K562 (cell line): ENCODE measurements at regions not wholly inside any gene's neighbourhood (a gene's known extent, or its start where the extent isn't known, plus 50 kb on each side); places are given as distances from the start of the nearest gene placed in this dataset.
A peak's percentile ranks its signal among the peaks of the same experiment; 100 is the strongest.

Source experiments
- BRF2 ChIP-seq: IDR thresholded peaks from 3 replicates; pipeline ENCODE4 v1.6.1; 2011; ENCODE audit warnings: borderline replicate concordance, mild to moderate bottlenecking; ENCODE audit not compliant: insufficient read length, insufficient read depth
- CBFA2T2 ChIP-seq: fragments of 450-650 bp; conservative IDR thresholded peaks from 2 replicates; pipeline ENCODE4 v1.6.1; 2017; ENCODE audit warnings: mild to moderate bottlenecking
- DLX4 ChIP-seq: fragments of 250-450 bp; sonication (Bioruptor Pico); IDR thresholded peaks from 2 replicates; pipeline ENCODE4 v1.6.1; 2021; ENCODE audit warnings: mild to moderate bottlenecking
- E2F3 ChIP-seq: fragments of 250-450 bp; sonication (Bioruptor Pico); IDR thresholded peaks from 2 replicates; pipeline ENCODE4 v1.4.0; 2020; ENCODE audit warnings: mild to moderate bottlenecking
- HDAC1 ChIP-seq, 2 experiments: fragments of 450-650 bp; IDR thresholded peaks; 2 replicates each; pipeline ENCODE4 v1.6.1; 2016 to 2017; ENCODE audit warnings: inconsistent platforms in 1 of 2, mild to moderate bottlenecking in 1 of 2, moderate library complexity in 1 of 2
- HMGN3 ChIP-seq: IDR thresholded peaks from 2 replicates; pipeline ENCODE4 v1.6.1; 2011; ENCODE audit warnings: borderline replicate concordance, low read depth, mild to moderate bottlenecking, mixed read lengths, low read length; ENCODE audit not compliant: insufficient read length; ENCODE audit errors: extremely low read depth
- KAT8 ChIP-seq: fragments of 450-650 bp; IDR thresholded peaks from 2 replicates; pipeline ENCODE4 v1.6.1; 2016; ENCODE audit warnings: low read depth, mild to moderate bottlenecking
- MAFF ChIP-seq: IDR thresholded peaks from 2 replicates; pipeline ENCODE4 v1.6.1; 2012; ENCODE audit warnings: low read length, improper control_type of control experiment
- MAZ ChIP-seq, 2 experiments: fragments of 450-650 bp in 1 of 2; sonication (generic) in 1 of 2; formaldehyde crosslinking; IDR thresholded peaks in 1 of 2; conservative IDR thresholded peaks in 1 of 2; 2 replicates each; pipeline versions ENCODE4 v1.4.0 to v1.5.0; 2020; ENCODE audit warnings: mild to moderate bottlenecking in 1 of 2, missing genetic modification reagents in 1 of 2
- MYNN ChIP-seq, 2 experiments: sonication (generic); formaldehyde crosslinking in 1 of 2; IDR thresholded peaks; 2 replicates each; pipeline versions ENCODE4 v1.5.0 to v1.6.1; 2016 to 2020; ENCODE audit warnings: antibody characterized with exemption in 1 of 2, missing genetic modification reagents in 1 of 2
- NBN ChIP-seq: fragments of 450-650 bp; IDR thresholded peaks from 2 replicates; pipeline ENCODE4 v1.6.1; 2016; ENCODE audit warnings: low read depth, mild to moderate bottlenecking
- NCOA4 ChIP-seq: fragments of 450-650 bp; IDR thresholded peaks from 2 replicates; pipeline ENCODE4 v1.6.1; 2018; ENCODE audit warnings: mild to moderate bottlenecking; ENCODE audit not compliant: partially characterized antibody
- NFXL1 ChIP-seq: fragments of 450-650 bp; formaldehyde crosslinking; IDR thresholded peaks from 2 replicates; pipeline ENCODE4 v1.4.0; 2021; ENCODE audit warnings: mild to moderate bottlenecking
- NONO ChIP-seq, 2 experiments: fragments of 200-400 bp in 1 of 2; fragments of 450-650 bp in 1 of 2; formaldehyde crosslinking in 1 of 2; IDR thresholded peaks; 2 replicates each; pipeline ENCODE4 v1.6.1; 2017; ENCODE audit warnings: low read depth in 2 of 2, mild to moderate bottlenecking in 2 of 2, moderate library complexity in 2 of 2, low read length in 1 of 2
- PHF21A ChIP-seq: fragments of 450-650 bp; IDR thresholded peaks from 2 replicates; pipeline ENCODE4 v1.6.1; 2017; ENCODE audit warnings: low read depth, borderline replicate concordance
- RERE ChIP-seq: sonication (generic); formaldehyde crosslinking; IDR thresholded peaks from 2 replicates; pipeline ENCODE4 v1.8.0; 2023; ENCODE audit warnings: missing genetic modification reagents, mild to moderate bottlenecking, borderline replicate concordance
- TARDBP ChIP-seq: fragments of 450-650 bp; IDR thresholded peaks from 2 replicates; pipeline ENCODE4 v1.6.1; 2016
- ZFX ChIP-seq: sonication (generic); formaldehyde crosslinking; IDR thresholded peaks from 2 replicates; pipeline ENCODE4 v1.8.0; 2022; ENCODE audit warnings: mild to moderate bottlenecking, missing genetic modification reagents, moderate library complexity
- TF ChIP-seq, protein P1 (sequence below): sonication (generic); formaldehyde crosslinking; IDR thresholded peaks from 2 replicates; pipeline ENCODE4 v1.8.1; 2023; ENCODE audit warnings: mild to moderate bottlenecking, missing genetic modification reagents
- TF ChIP-seq, protein P2 (sequence below): fragments of 450-650 bp; formaldehyde crosslinking; IDR thresholded peaks from 2 replicates; pipeline ENCODE4 v1.4.0; 2020; ENCODE audit warnings: mild to moderate bottlenecking, moderate library complexity

DNA sequence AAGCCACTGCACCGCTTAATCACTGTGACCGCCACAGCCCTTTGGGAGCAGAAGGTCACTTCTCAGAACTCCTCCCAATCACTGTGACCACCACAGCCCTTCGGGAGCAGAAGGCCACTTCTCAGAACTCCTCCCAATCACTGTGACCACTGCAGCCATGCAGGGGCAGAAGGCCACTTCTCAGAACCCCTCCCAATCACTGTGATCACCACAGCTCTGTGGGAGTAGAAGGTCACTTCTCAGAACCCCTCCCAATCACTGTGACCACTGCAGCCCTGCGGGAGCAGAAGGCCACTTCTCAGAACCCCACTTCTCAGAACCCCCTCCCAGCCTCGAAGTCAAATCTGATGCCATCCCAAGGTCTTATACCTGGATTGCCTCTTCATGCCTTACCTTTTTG, 56.8 kb upstream of the DAPL1 start (continued):
- no peak for TF ChIP-seq E2F3 (CRISPR knock-in tag)
- TF ChIP-seq DLX4 (CRISPR knock-in tag): no peak
- TF ChIP-seq BRF2: no peak
- no peak for TF ChIP-seq RERE (CRISPR knock-in tag)
- TF ChIP-seq NFXL1 (CRISPR knock-in tag): no peak
- TF ChIP-seq, protein P1, sequence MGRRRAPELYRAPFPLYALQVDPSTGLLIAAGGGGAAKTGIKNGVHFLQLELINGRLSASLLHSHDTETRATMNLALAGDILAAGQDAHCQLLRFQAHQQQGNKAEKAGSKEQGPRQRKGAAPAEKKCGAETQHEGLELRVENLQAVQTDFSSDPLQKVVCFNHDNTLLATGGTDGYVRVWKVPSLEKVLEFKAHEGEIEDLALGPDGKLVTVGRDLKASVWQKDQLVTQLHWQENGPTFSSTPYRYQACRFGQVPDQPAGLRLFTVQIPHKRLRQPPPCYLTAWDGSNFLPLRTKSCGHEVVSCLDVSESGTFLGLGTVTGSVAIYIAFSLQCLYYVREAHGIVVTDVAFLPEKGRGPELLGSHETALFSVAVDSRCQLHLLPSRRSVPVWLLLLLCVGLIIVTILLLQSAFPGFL (CRISPR knock-in tag): no peak
- no peak for TF ChIP-seq NONO (IDR thresholded peaks at IDR 0.05; ENCODE audit: low read depth in 2 of 2, low read length in 1 of 2)
- no peak for TF ChIP-seq ZFX (CRISPR knock-in tag)
- TF ChIP-seq, protein P2, sequence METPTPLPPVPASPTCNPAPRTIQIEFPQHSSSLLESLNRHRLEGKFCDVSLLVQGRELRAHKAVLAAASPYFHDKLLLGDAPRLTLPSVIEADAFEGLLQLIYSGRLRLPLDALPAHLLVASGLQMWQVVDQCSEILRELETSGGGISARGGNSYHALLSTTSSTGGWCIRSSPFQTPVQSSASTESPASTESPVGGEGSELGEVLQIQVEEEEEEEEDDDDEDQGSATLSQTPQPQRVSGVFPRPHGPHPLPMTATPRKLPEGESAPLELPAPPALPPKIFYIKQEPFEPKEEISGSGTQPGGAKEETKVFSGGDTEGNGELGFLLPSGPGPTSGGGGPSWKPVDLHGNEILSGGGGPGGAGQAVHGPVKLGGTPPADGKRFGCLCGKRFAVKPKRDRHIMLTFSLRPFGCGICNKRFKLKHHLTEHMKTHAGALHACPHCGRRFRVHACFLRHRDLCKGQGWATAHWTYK (CRISPR knock-in tag): no peak
- TF ChIP-seq NCOA4: no peak
- TF ChIP-seq HMGN3: no peak
- TF ChIP-seq MAZ (CRISPR knock-in tag; conservative IDR thresholded peaks at IDR 0.05 in 1 of 2, IDR thresholded peaks at IDR 0.05 in 1 of 2): peak in 1 of 2 experiments; percentile 45; a peak in 1 of 4 replicates
- no peak for TF ChIP-seq MYNN (IDR thresholded peaks at IDR 0.05)
- no peak for TF ChIP-seq MYNN (CRISPR knock-in tag; IDR thresholded peaks at IDR 0.05)
- TF ChIP-seq NBN: no peak
- TF ChIP-seq MAFF: no peak
- no peak for TF ChIP-seq KAT8
- TF ChIP-seq CBFA2T2: no peak
- TF ChIP-seq HDAC1 (IDR thresholded peaks at IDR 0.05): peak in 1 of 2 experiments; percentile 90; a peak in 2 of 4 replicates
- no peak for TF ChIP-seq TARDBP
- no peak for TF ChIP-seq PHF21A
